ENCODE measurements at regions not wholly inside any gene's neighbourhood (a gene's known extent, or its start where the extent isn't known, plus 50 kb on each side); places are given as distances from the start of the nearest gene placed in this dataset.

- Histone ChIP-seq H2BK15ac (replicated peaks; ENCODE audit: low read depth) (peak overlapping the region; percentile 99), H3K27ac (ENCODE audit: low read depth, low read length) (no peak overlapping the region), H3K4me3 (ENCODE audit: low read length) (no peak overlapping the region), H3K36me3 (ENCODE audit: control insufficient read depth, insufficient read depth, low read length) (no peaks in the 10 kb centered on the region), H2AK5ac (ENCODE audit: low read length) (no peak overlapping the region), H3K23ac (ENCODE audit: low read length) (no peak overlapping the region), H2BK120ac (ENCODE audit: low read depth, low read length) (no peak overlapping the region), H3K56ac (ENCODE audit: low read length) (no peak overlapping the region), H2BK5ac (ENCODE audit: low read length) (no peak overlapping the region), H3K4ac (ENCODE audit: low read depth, low read length) (no peak overlapping the region), H4K5ac (ENCODE audit: low read length) (no peak overlapping the region), H3K9ac (ENCODE audit: low read length) (no peak overlapping the region), H3K4me2 (ENCODE audit: low read length) (no peak overlapping the region), H3K4me1 (ENCODE audit: control insufficient read depth, low read depth, low read length) (no peaks in the 10 kb centered on the region), H3K79me2 (ENCODE audit: control insufficient read depth, insufficient read depth, low read length) (no peaks in the 10 kb centered on the region), H3K79me1 (ENCODE audit: low read length) (no peaks in the 10 kb centered on the region), H4K8ac (ENCODE audit: low read depth, low read length) (no peak overlapping the region), H3K18ac (ENCODE audit: low read length) (no peak overlapping the region), H3K27me3 (ENCODE audit: insufficient read depth, low read length, poor library complexity) (no peaks in the 10 kb centered on the region)
- WGBS (ENCODE audit: extremely low coverage, insufficient coverage, low lambda C conversion rate) = no CpG with 5 or more reads among the region's 3 CpGs
- DNase-seq = no peak
Observed at GRCh38 chr6:139973669-139974344, 599.4 kb upstream of the CITED2 start.

GRCh38 chr6:139972116-139972515, 597.7 kb upstream of the CITED2 start:
- H3K4me3 ChIP-seq (ENCODE audit: low read length) = no peak overlapping the region
- H3K27me3 ChIP-seq (ENCODE audit: insufficient read depth, low read length, poor library complexity) = no peaks in the 10 kb centered on the region
- no peaks in the 10 kb centered on the region for H3K79me1 ChIP-seq (ENCODE audit: low read length)
- no peak overlapping the region for H2BK15ac ChIP-seq (replicated peaks; ENCODE audit: low read depth)
- H2BK120ac ChIP-seq (ENCODE audit: low read depth, low read length) = no peak overlapping the region
- H3K23ac ChIP-seq (ENCODE audit: low read length) = no peak overlapping the region
- H3K18ac ChIP-seq (ENCODE audit: low read length) = no peak overlapping the region
- no peaks in the 10 kb centered on the region for H3K79me2 ChIP-seq (ENCODE audit: control insufficient read depth, insufficient read depth, low read length)
- no peak overlapping the region for H4K5ac ChIP-seq (ENCODE audit: low read length)
- H3K56ac ChIP-seq (ENCODE audit: low read length) = no peak overlapping the region
- H3K4me2 ChIP-seq (ENCODE audit: low read length) = no peak overlapping the region
- H4K8ac ChIP-seq (ENCODE audit: low read depth, low read length) = no peak overlapping the region
- H3K9ac ChIP-seq (ENCODE audit: low read length) = no peak overlapping the region
- DNase-seq = no peak
- no peak overlapping the region for H2AK5ac ChIP-seq (ENCODE audit: low read length)
- H2BK5ac ChIP-seq (ENCODE audit: low read length) = no peak overlapping the region
- no peaks in the 10 kb centered on the region for H3K4me1 ChIP-seq (ENCODE audit: control insufficient read depth, low read depth, low read length)
- no peak overlapping the region for H3K27ac ChIP-seq (ENCODE audit: low read depth, low read length)
- H3K36me3 ChIP-seq (ENCODE audit: control insufficient read depth, insufficient read depth, low read length) = no peaks in the 10 kb centered on the region
- no CpG with 5 or more reads among the region's 2 CpGs for WGBS (ENCODE audit: extremely low coverage, insufficient coverage, low lambda C conversion rate)
- H3K4ac ChIP-seq (ENCODE audit: low read depth, low read length) = no peak overlapping the region

GRCh38 chr6:139970591-139970991, 596.1 kb upstream of the CITED2 start:
- Histone ChIP-seq H3K27me3 (ENCODE audit: insufficient read depth, low read length, poor library complexity) (no peaks in the 10 kb centered on the region), H3K18ac (ENCODE audit: low read length) (no peak overlapping the region), H3K79me1 (ENCODE audit: low read length) (no peaks in the 10 kb centered on the region), H3K4ac (ENCODE audit: low read depth, low read length) (no peak overlapping the region), H4K5ac (ENCODE audit: low read length) (no peak overlapping the region), H3K36me3 (ENCODE audit: control insufficient read depth, insufficient read depth, low read length) (no peaks in the 10 kb centered on the region), H3K27ac (ENCODE audit: low read depth, low read length) (no peak overlapping the region), H3K9ac (ENCODE audit: low read length) (no peak overlapping the region), H3K23ac (ENCODE audit: low read length) (no peak overlapping the region), H3K4me2 (ENCODE audit: low read length) (no peak overlapping the region), H4K8ac (ENCODE audit: low read depth, low read length) (no peak overlapping the region), H3K4me1 (ENCODE audit: control insufficient read depth, low read depth, low read length) (no peaks in the 10 kb centered on the region), H3K79me2 (ENCODE audit: control insufficient read depth, insufficient read depth, low read length) (no peaks in the 10 kb centered on the region), H2BK120ac (ENCODE audit: low read depth, low read length) (no peak overlapping the region), H3K4me3 (ENCODE audit: low read length) (no peak overlapping the region), H3K56ac (ENCODE audit: low read length) (no peak overlapping the region), H2BK5ac (ENCODE audit: low read length) (no peak overlapping the region), H2BK15ac (replicated peaks; ENCODE audit: low read depth) (no peak overlapping the region), H2AK5ac (ENCODE audit: low read length) (no peak overlapping the region)
- DNase-seq = no peak
- no CpG with 5 or more reads among the region's 1 CpG for WGBS (ENCODE audit: extremely low coverage, insufficient coverage, low lambda C conversion rate)

GRCh38 chr6:139967497-139967896, 593.0 kb upstream of the CITED2 start:
- H3K9ac ChIP-seq (ENCODE audit: low read length) = no peak overlapping the region
- H3K4me1 ChIP-seq (ENCODE audit: control insufficient read depth, low read depth, low read length) = no peaks in the 10 kb centered on the region
- no peaks in the 10 kb centered on the region for H3K79me1 ChIP-seq (ENCODE audit: low read length)
- no peak overlapping the region for H2BK120ac ChIP-seq (ENCODE audit: low read depth, low read length)
- no peaks in the 10 kb centered on the region for H3K79me2 ChIP-seq (ENCODE audit: control insufficient read depth, insufficient read depth, low read length)
- no peak overlapping the region for H2AK5ac ChIP-seq (ENCODE audit: low read length)
- no peak overlapping the region for H4K5ac ChIP-seq (ENCODE audit: low read length)
- no peak overlapping the region for H4K8ac ChIP-seq (ENCODE audit: low read depth, low read length)
- H3K27ac ChIP-seq (ENCODE audit: low read depth, low read length) = no peak overlapping the region
- no peak overlapping the region for H2BK15ac ChIP-seq (replicated peaks; ENCODE audit: low read depth)
- H3K23ac ChIP-seq (ENCODE audit: low read length) = no peak overlapping the region
- no peak overlapping the region for H3K18ac ChIP-seq (ENCODE audit: low read length)
- no peak for DNase-seq
- H2BK5ac ChIP-seq (ENCODE audit: low read length) = no peak overlapping the region
- H3K4me2 ChIP-seq (ENCODE audit: low read length) = no peak overlapping the region
- H3K27me3 ChIP-seq (ENCODE audit: insufficient read depth, low read length, poor library complexity) = no peaks in the 10 kb centered on the region
- no peak overlapping the region for H3K4me3 ChIP-seq (ENCODE audit: low read length)
- H3K36me3 ChIP-seq (ENCODE audit: control insufficient read depth, insufficient read depth, low read length) = no peaks in the 10 kb centered on the region
- no peak overlapping the region for H3K56ac ChIP-seq (ENCODE audit: low read length)
- H3K4ac ChIP-seq (ENCODE audit: low read depth, low read length) = no peak overlapping the region

- Histone ChIP-seq H3K4me3 (ENCODE audit: low read length) (no peak overlapping the region), H3K23ac (ENCODE audit: low read length) (no peak overlapping the region), H4K8ac (ENCODE audit: low read depth, low read length) (no peak overlapping the region), H3K79me2 (ENCODE audit: control insufficient read depth, insufficient read depth, low read length) (no peaks in the 10 kb centered on the region), H3K79me1 (ENCODE audit: low read length) (no peaks in the 10 kb centered on the region), H3K27me3 (ENCODE audit: insufficient read depth, low read length, poor library complexity) (no peaks in the 10 kb centered on the region), H2BK5ac (ENCODE audit: low read length) (no peak overlapping the region), H3K56ac (ENCODE audit: low read length) (no peak overlapping the region), H3K27ac (ENCODE audit: low read depth, low read length) (no peak overlapping the region), H3K18ac (ENCODE audit: low read length) (no peak overlapping the region), H4K5ac (ENCODE audit: low read length) (no peak overlapping the region), H3K4me1 (ENCODE audit: control insufficient read depth, low read depth, low read length) (no peaks in the 10 kb centered on the region), H2BK120ac (ENCODE audit: low read depth, low read length) (no peak overlapping the region), H3K9ac (ENCODE audit: low read length) (no peak overlapping the region), H3K4me2 (ENCODE audit: low read length) (no peak overlapping the region), H3K4ac (ENCODE audit: low read depth, low read length) (no peak overlapping the region), H3K36me3 (ENCODE audit: control insufficient read depth, insufficient read depth, low read length) (no peaks in the 10 kb centered on the region), H2AK5ac (ENCODE audit: low read length) (no peak overlapping the region), H2BK15ac (replicated peaks; ENCODE audit: low read depth) (no peak overlapping the region)
- DNase-seq = no peak
Observed at GRCh38 chr6:139965393-139965792, 590.9 kb upstream of the CITED2 start.

GRCh38 chr6:139964737-139965136, 590.3 kb upstream of the CITED2 start:
- Histone ChIP-seq H3K79me1 (ENCODE audit: low read length) (no peaks in the 10 kb centered on the region), H3K9ac (ENCODE audit: low read length) (no peak overlapping the region), H2BK120ac (ENCODE audit: low read depth, low read length) (no peak overlapping the region), H2AK5ac (ENCODE audit: low read length) (no peak overlapping the region), H3K79me2 (ENCODE audit: control insufficient read depth, insufficient read depth, low read length) (no peaks in the 10 kb centered on the region), H3K36me3 (ENCODE audit: control insufficient read depth, insufficient read depth, low read length) (no peaks in the 10 kb centered on the region), H3K27me3 (ENCODE audit: insufficient read depth, low read length, poor library complexity) (no peaks in the 10 kb centered on the region), H2BK15ac (replicated peaks; ENCODE audit: low read depth) (no peak overlapping the region), H3K4ac (ENCODE audit: low read depth, low read length) (no peak overlapping the region), H4K8ac (ENCODE audit: low read depth, low read length) (no peak overlapping the region), H3K4me1 (ENCODE audit: control insufficient read depth, low read depth, low read length) (no peaks in the 10 kb centered on the region), H2BK5ac (ENCODE audit: low read length) (no peak overlapping the region), H3K56ac (ENCODE audit: low read length) (no peak overlapping the region), H3K4me3 (ENCODE audit: low read length) (no peak overlapping the region), H4K5ac (ENCODE audit: low read length) (no peak overlapping the region), H3K4me2 (ENCODE audit: low read length) (no peak overlapping the region), H3K27ac (ENCODE audit: low read depth, low read length) (no peak overlapping the region), H3K23ac (ENCODE audit: low read length) (no peak overlapping the region), H3K18ac (ENCODE audit: low read length) (no peak overlapping the region)
- WGBS (ENCODE audit: extremely low coverage, insufficient coverage, low lambda C conversion rate) = no CpG with 5 or more reads among the region's 6 CpGs
- DNase-seq = no peak

Data from mesendoderm (in vitro differentiated cells).